Activated CD4-positive, alpha-beta T cell treated with anti-CD3 and anti-CD28 coated beads for 24 hours (primary cell): ENCODE measurements at regions not wholly inside any gene's neighbourhood (a gene's known extent, or its start where the extent isn't known, plus 50 kb on each side); places are given as distances from the start of the nearest gene placed in this dataset.

ENCODE experiments used
- DNase-seq, 2 donors: peaks; one replicate each; pipeline ENCODE4 v3.0.0-alpha.2; 2020; ENCODE audit warnings: low read depth in 2 of 2

GRCh38 chrX:69362856-69363255 is 141.3 kb upstream of the NALF2 start:
- no peak for DNase-seq

- no peak for DNase-seq
Observed at GRCh38 chrX:69362354-69362753, 141.8 kb upstream of the NALF2 start.

GRCh38 chrX:69361311-69361845 is 142.7 kb upstream of the NALF2 start:
- no peak for DNase-seq

- DNase-seq: no peak
Observed at GRCh38 chrX:69357317-69357716, 146.8 kb upstream of the NALF2 start.

- DNase-seq: no peak
Observed at GRCh38 chrX:69324851-69325250, 159.6 kb upstream of the PJA1 start.

- DNase-seq: no peak
Observed at GRCh38 chrX:69323786-69324720, 158.8 kb upstream of the PJA1 start.

GRCh38 chrX:69321789-69322188 is 156.5 kb upstream of the PJA1 start:
- DNase-seq: no peak

GRCh38 chrX:69321006-69321655 is 155.9 kb upstream of the PJA1 start:
- DNase-seq: no peak

GRCh38 chrX:69320116-69320515 is 154.9 kb upstream of the PJA1 start:
- DNase-seq: no peak

GRCh38 chrX:69319376-69319775 is 154.1 kb upstream of the PJA1 start:
- no peak for DNase-seq

- DNase-seq: no peak
Observed at GRCh38 chrX:69318651-69319340, 153.5 kb upstream of the PJA1 start.

- DNase-seq: no peak
Observed at GRCh38 chrX:69317721-69318120, 152.5 kb upstream of the PJA1 start.

GRCh38 chrX:69314436-69315348 is 149.4 kb upstream of the PJA1 start:
- no peak for DNase-seq

GRCh38 chrX:69313617-69314290 is 148.5 kb upstream of the PJA1 start:
- DNase-seq: no peak

GRCh38 chrX:69311936-69312670 is 146.8 kb upstream of the PJA1 start:
- DNase-seq: no peak

- no peak for DNase-seq
Observed at GRCh38 chrX:69309074-69309792, 144.0 kb upstream of the PJA1 start.

GRCh38 chrX:69307756-69308155 is 142.5 kb upstream of the PJA1 start:
- DNase-seq: no peak

- no peak for DNase-seq
Observed at GRCh38 chrX:69307029-69307428, 141.8 kb upstream of the PJA1 start.

- DNase-seq: no peak
Observed at GRCh38 chrX:69306063-69306404, 140.8 kb upstream of the PJA1 start.
